GM18519 (cell line): ENCODE measurements at regions not wholly inside any gene's neighbourhood (a gene's known extent, or its start where the extent isn't known, plus 50 kb on each side); places are given as distances from the start of the nearest gene placed in this dataset.
"Not testable (repeated sequence)": the region's sequence is repeated elsewhere in the genome, so short reads cannot be mapped to it uniquely, and the experiment has no call there.

Experiments
- ATAC-seq: cut with Tn5 transposase; IDR thresholded peaks from one replicate; pipeline ENCODE4 v1.9.1; 2021; ENCODE audit warnings: mild to moderate bottlenecking, moderate library complexity; ENCODE audit not compliant: unreplicated experiment, low FRiP score

- no peak for ATAC-seq
These were observed 953.3 kb upstream of the SLC35B3 start for GRCh38 chr6:9388596-9388995.

DNA sequence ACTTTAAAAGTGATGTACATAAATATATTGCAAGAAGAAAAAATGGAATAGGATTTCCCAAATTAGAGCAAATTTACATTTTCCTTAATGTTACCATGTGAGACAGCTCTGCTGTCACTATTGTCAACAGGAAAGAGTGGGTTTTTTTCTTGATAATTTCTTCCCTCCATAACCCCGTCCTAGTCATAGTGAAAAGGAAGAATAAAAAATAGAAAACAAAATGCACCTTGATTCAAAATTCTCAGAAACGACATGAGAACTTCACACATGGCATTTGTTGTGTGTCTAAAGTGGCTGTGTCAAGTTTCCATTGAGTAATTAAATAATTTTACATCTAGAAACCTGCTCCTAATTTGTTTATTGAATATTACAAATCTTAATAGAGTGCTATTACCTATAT is 945.2 kb upstream of the SLC35B3 start:
- ATAC-seq, result no peak

DNA sequence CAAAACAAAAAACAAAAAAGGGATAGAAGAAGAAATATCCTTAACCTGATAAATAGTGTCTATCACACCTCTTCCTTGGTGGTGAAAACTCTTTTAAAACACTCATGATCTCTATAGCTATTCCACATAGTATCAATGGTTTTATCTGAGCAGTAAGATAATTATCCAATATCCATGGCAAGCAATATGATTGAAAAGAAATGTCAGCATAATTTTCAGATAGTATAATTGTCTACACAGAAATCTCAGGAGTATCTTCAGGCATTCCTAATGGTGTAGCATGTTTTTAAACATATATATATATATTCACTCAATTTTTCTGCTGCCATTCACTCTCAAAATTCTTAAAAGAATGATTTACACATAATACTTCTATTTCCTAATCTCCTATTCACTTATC is 938.0 kb upstream of the SLC35B3 start:
- no peak for ATAC-seq

GRCh38 chr6:9370480-9370879 is 935.1 kb upstream of the SLC35B3 start:
- ATAC-seq, result no peak

DNA sequence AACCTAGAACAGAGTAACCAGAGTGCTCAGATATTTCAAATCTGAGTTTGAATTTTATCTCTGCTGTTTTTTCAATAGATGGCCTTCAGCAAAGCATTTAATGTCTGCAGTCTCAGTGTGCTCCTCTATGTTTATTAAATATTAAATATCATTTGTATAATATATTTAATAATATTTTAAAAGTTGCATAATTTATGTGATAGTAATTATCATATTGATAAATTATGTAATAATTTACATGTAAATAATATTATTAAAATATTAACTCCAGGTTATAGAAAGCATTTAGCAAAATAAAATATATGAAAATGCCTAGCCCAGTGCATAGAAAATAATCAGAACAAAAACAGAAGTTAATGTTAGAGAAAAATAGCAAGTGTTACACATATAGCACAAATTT is 930.0 kb upstream of the SLC35B3 start:
- no peak for ATAC-seq

DNA sequence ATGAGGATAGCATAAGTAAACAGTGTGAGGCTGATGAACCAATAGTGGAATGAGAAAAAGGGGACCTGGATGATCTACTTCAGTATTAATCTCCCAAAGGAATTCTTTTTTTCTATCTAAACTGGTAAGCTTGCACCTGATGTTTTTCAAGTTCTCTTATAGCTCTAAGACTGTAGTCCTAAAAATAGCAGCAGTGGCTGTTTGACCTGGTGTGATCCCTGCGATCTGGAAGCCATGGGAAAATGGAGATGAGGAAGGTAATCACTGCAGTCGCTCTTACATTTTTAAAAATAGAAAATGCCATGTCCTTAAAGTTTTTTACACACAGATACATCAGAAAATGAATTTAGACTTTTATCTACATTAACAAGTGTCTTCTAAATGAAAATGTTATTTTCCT is 926.4 kb upstream of the SLC35B3 start:
- ATAC-seq, result no peak

- ATAC-seq, result no peak
These were observed 925.5 kb upstream of the SLC35B3 start for GRCh38 chr6:9360881-9361280.

GRCh38 chr6:9347608-9348007 is 912.3 kb upstream of the SLC35B3 start:
- ATAC-seq, result no peak

DNA sequence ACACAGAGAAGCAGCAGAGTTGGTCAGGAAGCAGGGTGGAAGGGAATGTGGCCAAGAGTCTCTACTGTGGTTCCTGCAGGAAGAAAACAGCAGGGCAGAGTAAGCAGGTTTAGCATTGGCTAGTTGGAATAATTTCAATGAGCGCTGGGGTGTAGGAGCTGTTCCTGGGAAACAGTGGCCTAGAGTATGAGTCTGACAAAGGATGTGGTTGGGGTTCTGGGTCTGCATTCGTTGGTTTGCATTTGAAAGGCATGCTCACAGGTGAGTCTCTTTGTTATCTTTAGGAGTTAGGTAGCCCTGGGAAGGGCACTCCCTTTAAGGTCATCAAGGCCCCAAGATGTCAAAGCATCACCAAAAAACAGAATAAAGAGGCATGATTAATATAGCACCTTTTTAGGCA is 911.6 kb upstream of the SLC35B3 start:
- no peak for ATAC-seq

- ATAC-seq, result no peak
These were observed 900.1 kb upstream of the SLC35B3 start for GRCh38 chr6:9335431-9335830.

DNA sequence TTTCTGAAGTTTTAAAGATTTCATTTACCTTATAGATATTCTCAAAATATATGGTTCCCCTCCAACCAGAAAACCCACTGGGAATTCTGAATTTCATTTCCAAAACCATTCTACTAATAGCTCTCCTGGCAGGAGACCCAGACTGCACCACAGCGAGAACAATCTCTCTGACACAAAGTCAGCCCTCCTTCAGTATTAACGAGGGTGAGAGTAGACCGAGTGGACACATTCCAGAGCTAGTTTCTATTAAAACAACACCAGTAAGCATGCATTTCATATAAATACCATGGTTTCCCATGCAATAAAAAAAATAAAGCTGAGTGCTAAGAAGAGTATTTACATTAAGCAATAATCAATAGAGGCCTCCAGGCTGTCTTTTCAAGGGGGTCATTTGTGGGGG is 899.6 kb upstream of the SLC35B3 start:
- no peak for ATAC-seq

DNA sequence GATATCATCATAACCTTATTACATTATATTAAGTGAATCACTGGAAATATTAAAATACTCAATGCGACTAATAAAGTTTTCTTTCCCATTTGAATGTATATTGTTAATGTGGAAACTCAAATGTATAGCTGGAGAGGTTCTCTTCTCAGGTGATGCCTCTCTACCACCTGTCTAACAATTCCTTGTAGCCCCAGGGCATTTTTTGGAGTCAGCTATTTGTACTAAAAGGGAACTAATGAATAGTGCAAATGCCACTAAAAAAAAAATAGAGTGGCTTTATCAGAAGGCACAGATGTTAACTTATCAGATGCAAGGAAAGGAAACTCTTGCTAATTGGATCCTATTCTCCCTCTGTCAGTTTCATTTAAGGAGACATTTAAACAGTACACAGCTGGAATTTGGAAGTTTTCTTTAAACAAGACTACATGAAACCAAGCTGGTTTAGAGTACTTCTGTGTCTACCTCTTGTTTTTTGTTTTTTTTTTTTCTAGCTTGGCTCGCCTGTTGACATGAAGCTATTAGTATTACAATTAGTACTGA is 897.0 kb upstream of the SLC35B3 start:
- ATAC-seq, result no peak

DNA sequence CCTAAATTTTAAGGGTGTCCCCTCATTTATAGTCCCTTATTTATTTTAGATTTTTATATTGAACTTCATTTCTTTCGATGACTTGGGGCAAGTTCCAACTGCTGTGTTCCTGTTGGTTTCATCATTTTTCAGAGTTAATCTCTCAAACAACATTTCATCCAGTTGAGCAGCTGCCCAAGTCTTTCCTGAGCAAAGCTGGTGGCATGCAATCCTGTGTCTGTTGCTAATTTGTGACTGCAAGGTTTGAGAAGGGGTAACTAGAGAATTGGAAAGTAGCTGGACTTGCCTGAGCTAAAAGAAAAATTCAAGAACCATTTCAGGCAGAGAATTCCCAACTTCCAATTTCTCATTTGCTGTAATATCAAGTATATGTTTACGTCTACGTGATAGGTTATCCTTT is 881.5 kb upstream of the SLC35B3 start:
- no peak for ATAC-seq

DNA sequence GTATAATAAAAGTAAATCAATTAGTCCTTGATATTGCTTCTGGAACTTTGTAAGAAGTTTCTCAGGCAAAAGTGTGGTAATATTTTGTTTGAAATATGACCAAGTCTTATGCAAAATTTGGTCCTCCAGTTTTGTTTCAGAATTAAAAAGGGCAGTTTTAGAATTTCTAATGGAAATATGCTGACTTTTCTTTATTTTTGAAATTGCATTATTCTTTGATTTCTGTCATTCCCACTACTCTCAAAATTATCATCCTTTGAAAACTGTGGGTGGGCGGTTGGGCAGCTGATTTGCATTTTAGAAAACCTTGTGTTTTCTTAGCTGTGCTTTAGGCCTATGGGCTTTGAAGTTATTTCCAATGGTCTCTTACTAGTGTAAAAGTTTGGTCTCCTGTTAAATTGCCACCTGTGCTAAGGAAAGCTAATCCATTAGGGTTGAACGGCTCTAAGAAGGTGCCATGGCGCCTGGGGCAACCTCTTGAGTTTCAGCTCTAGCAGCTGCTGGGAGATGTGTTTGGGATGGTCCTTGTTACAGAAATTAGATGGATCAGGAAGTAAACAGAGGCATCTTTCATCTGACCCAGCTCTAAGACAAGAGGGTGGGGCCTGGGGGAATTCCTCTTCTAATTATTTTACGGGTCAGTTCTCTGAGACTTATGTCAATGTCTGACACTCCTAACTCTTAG is 880.8 kb upstream of the SLC35B3 start:
- no peak for ATAC-seq

GRCh38 chr6:9308284-9308683 is 872.9 kb upstream of the SLC35B3 start:
- no peak for ATAC-seq

GRCh38 chr6:9307786-9308185 is 872.4 kb upstream of the SLC35B3 start:
- ATAC-seq, result no peak

GRCh38 chr6:9307187-9307586 is 871.8 kb upstream of the SLC35B3 start:
- no peak for ATAC-seq

DNA sequence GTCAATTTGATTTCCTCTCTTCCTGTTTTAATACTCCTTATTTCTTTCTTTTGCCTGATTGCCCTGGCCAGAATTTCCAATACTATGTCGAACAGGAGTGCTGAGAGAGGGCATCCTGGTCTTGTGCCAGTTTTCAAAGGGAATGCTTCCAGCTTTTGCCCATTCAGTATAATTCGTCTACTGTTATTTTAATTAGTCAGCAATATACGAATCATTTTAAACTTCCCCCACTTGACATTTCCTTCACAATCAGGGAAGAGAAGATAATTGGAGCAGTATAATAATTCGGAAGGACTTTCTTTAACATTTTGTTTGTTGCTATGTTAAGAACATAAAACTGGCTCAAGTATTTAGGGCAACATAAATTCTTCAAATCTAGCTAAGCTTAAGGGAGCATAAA is 860.3 kb upstream of the SLC35B3 start:
- no peak for ATAC-seq

DNA sequence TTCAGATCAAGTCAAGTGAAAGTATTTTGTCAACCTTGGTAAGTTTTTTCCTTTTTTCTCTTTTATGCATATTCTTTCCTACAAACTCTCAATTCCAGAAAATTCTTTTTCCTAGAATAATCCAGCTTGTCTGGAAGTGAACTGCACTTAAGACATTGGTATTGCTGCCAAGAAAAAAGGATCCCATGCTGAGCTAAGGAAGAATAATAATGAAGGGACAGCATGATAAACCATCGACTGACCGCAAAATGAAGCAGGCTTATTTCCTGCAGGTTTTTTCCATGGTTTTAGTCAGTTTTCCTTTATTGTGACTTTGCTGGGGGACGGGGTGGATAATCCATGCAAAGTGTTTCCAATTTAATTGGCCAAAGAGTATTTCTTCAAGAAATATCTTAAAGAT is 857.6 kb upstream of the SLC35B3 start:
- ATAC-seq, result no peak

GRCh38 chr6:9290342-9290741 is 855.0 kb upstream of the SLC35B3 start:
- ATAC-seq, result not testable (repeated sequence)

- ATAC-seq, result no peak
These were observed 837.3 kb upstream of the SLC35B3 start for GRCh38 chr6:9272671-9273070.

- ATAC-seq, result no peak
These were observed 831.4 kb upstream of the SLC35B3 start for GRCh38 chr6:9266741-9267140.

GRCh38 chr6:9257215-9257614 is 821.9 kb upstream of the SLC35B3 start:
- no peak for ATAC-seq
